HCT116 (cell line): ENCODE measurements at regions not wholly inside any gene's neighbourhood (a gene's known extent, or its start where the extent isn't known, plus 50 kb on each side); places are given as distances from the start of the nearest gene placed in this dataset.
"Not testable (repeated sequence)": the region's sequence is repeated elsewhere in the genome, so short reads cannot be mapped to it uniquely, and the experiment has no call there.

Experiments used
- ATAC-seq: fragments of 200-7000 bp; cut with Tn5 transposase; 2 replicates; pipeline ENCODE4 v1.9.1; 2020; ENCODE audit warnings: mild to moderate bottlenecking, moderate library complexity
- BruUV-seq: library from RNA; stranded (reverse); fragments of 400-500 nt; replicated peaks from 2 replicates; lab custom pipeline; 2021; lab: Mats Ljungman, UMichigan
- CTCF ChIA-PET: fragments of 300-600 bp; sonication (Branson Sonifier 250); formaldehyde crosslinking; loops from one replicate; lab custom pipeline; 2021; ENCODE audit warnings: antibody characterized with exemption; lab: Charles Lee
- POLR2A ChIA-PET: fragments of 300-600, 350-600 bp; sonication (Branson Sonifier 250); formaldehyde crosslinking; loops from one replicate; lab custom pipeline; 2021; ENCODE audit warnings: antibody characterized with exemption; lab: Charles Lee
- RAD21 ChIA-PET, 2 experiments: fragments of 300-600 bp; sonication (Branson Sonifier 250); formaldehyde crosslinking; loops; one replicate each; lab custom pipeline; 2023; ENCODE audit warnings: low total read pairs in 2 of 2; ENCODE audit not compliant: uncharacterized antibody in 2 of 2, unreplicated experiment in 2 of 2, low non-redundant PET in 1 of 2; lab: Charles Lee
- DNase-seq: peaks from one replicate; pipeline ENCODE4 v3.0.0-alpha.2; 2010; ENCODE audit warnings: low read depth, low spot score
- H2AFZ ChIP-seq: fragments of 200-600 bp; shearing (Covaris generic), sonication (generic); 2 replicates; pipeline ENCODE4 v1.6.1; 2017; ENCODE audit warnings: low read depth, mixed run types, mixed read lengths, antibody characterized with exemption, low read length; ENCODE audit not compliant: poor library complexity, severe bottlenecking
- H3K27ac ChIP-seq: 2 replicates; pipeline ENCODE4 v1.5.1; 2012; ENCODE audit warnings: low read depth, low read length
- H3K27me3 ChIP-seq: fragments of 200-600 bp; sonication (generic); 2 replicates; pipeline ENCODE4 v1.6.1; 2016; ENCODE audit warnings: mixed run types, low read length, mixed read lengths; ENCODE audit not compliant: insufficient read depth
- H3K36me3 ChIP-seq, 2 experiments: fragments of 200-500 bp in 1 of 2; fragments of 200-600 bp in 1 of 2; sonication (Bioruptor generic) in 1 of 2; sonication (generic) in 1 of 2; 2 replicates each; pipeline versions ENCODE4 v1.5.1 to v1.6.1; 2014 to 2016; ENCODE audit warnings: low read length in 2 of 2, inconsistent platforms in 1 of 2, mixed read lengths in 1 of 2, mixed run types in 1 of 2; ENCODE audit not compliant: insufficient read depth in 2 of 2, control insufficient read depth in 1 of 2
- H3K4me1 ChIP-seq, 2 experiments: fragments of 200-600 bp in 1 of 2; sonication (generic) in 1 of 2; 2 replicates each; pipeline versions ENCODE4 v1.5.1 to v1.6.1; 2012 to 2017; ENCODE audit warnings: low read length in 2 of 2, inconsistent platforms in 1 of 2, mild to moderate bottlenecking in 1 of 2, mixed read lengths in 1 of 2, mixed run types in 1 of 2, moderate library complexity in 1 of 2; ENCODE audit not compliant: insufficient read depth in 2 of 2, control insufficient read depth in 1 of 2
- H3K4me2 ChIP-seq: fragments of 200-600 bp; sonication (generic); 2 replicates; pipeline ENCODE4 v1.6.1; 2017; ENCODE audit warnings: mixed run types, low read length, mixed read lengths
- H3K4me3 ChIP-seq, 2 experiments: fragments of 200-600 bp in 1 of 2; sonication (generic) in 1 of 2; replicated peaks in 1 of 2; 2 replicates each; pipeline ENCODE4 v1.5.1; 2011 to 2016; ENCODE audit warnings: low read length in 2 of 2, control low read depth in 1 of 2, low read depth in 1 of 2, mild to moderate bottlenecking in 1 of 2, mixed read lengths in 1 of 2, mixed run types in 1 of 2
- H3K79me2 ChIP-seq: fragments of 200-600 bp; sonication (generic); 2 replicates; pipeline ENCODE4 v1.6.1; 2017; ENCODE audit warnings: mild to moderate bottlenecking, mixed run types, low read length, moderate library complexity, mixed read lengths; ENCODE audit not compliant: insufficient read depth
- H3K9ac ChIP-seq: fragments of 200-600 bp; sonication (generic); 2 replicates; pipeline ENCODE4 v1.6.1; 2016; ENCODE audit warnings: low read length, mixed read lengths
- H3K9me2 ChIP-seq: fragments of 200-600 bp; sonication (generic), shearing (Covaris generic); 2 replicates; pipeline ENCODE4 v1.6.1; 2017; ENCODE audit warnings: mixed run types, mild to moderate bottlenecking, moderate library complexity; ENCODE audit not compliant: insufficient read depth
- H3K9me3 ChIP-seq, 2 experiments: fragments of 200-500 bp in 1 of 2; fragments of 200-600 bp in 1 of 2; sonication (Bioruptor generic) in 1 of 2; sonication (generic) in 1 of 2; 2 replicates each; pipeline ENCODE4 v1.6.1; 2014 to 2017; ENCODE audit warnings: low read length in 2 of 2, mixed read lengths in 2 of 2, inconsistent platforms in 1 of 2, low read depth in 1 of 2, mild to moderate bottlenecking in 1 of 2, mixed run types in 1 of 2, moderate library complexity in 1 of 2; ENCODE audit not compliant: control insufficient read depth in 1 of 2, insufficient read depth in 1 of 2
- H4K20me1 ChIP-seq: fragments of 200-600 bp; sonication (generic), shearing (Covaris generic); 2 replicates; pipeline ENCODE4 v1.6.1; 2017; ENCODE audit warnings: mixed run types, mild to moderate bottlenecking, moderate library complexity; ENCODE audit not compliant: insufficient read depth
- ATF3 ChIP-seq: IDR thresholded peaks from 2 replicates; pipeline ENCODE4 v1.6.1; 2012
- CEBPB ChIP-seq: IDR thresholded peaks from 2 replicates; pipeline ENCODE4 v1.6.1; 2012; ENCODE audit warnings: low read depth
- ELF1 ChIP-seq: IDR thresholded peaks from 2 replicates; pipeline ENCODE4 v1.6.1; 2012; ENCODE audit warnings: low read depth, borderline replicate concordance
- EZH2 ChIP-seq: fragments of 200-600 bp; sonication (generic); IDR thresholded peaks from 2 replicates; pipeline ENCODE4 v1.6.1; 2017; ENCODE audit warnings: antibody characterized with exemption, mixed run types
- JUND ChIP-seq: IDR thresholded peaks from 2 replicates; pipeline ENCODE4 v1.6.1; 2012
- REST ChIP-seq: IDR thresholded peaks from 2 replicates; pipeline ENCODE4 v1.6.1; 2012; ENCODE audit warnings: low read depth
- SIN3A ChIP-seq: IDR thresholded peaks from 2 replicates; pipeline ENCODE4 v1.6.1; 2012; ENCODE audit warnings: low read depth
- SP1 ChIP-seq: IDR thresholded peaks from 2 replicates; pipeline ENCODE4 v1.6.1; 2012; ENCODE audit warnings: low read depth
- intact Hi-C: fragments of 100-400 bp; cut with micrococcal nuclease; formaldehyde crosslinking; loops from 2 replicates; pipeline ENCODE4 v1.10.0; 2022

- no TSS peak for BruUV-seq
- ATAC-seq: no peak
- Histone ChIP-seq H3K4me3 (no peak overlapping the region), H3K9me2 (no peaks in the 10 kb centered on the region), H3K36me3 (no peaks in the 10 kb centered on the region)
- RAD21 ChIA-PET: no interaction called here
- TF ChIP-seq ATF3 (no peak), EZH2 (no peak), SP1 (no peak), REST (no peak), SIN3A (no peak), JUND (no peak), ELF1 (no peak), CEBPB (no peak)
- TF ChIP-seq, all 23 proteins: peak for 0
- Histone ChIP-seq H3K27me3 (no peaks in the 10 kb centered on the region), H3K79me2 (no peaks in the 10 kb centered on the region), H3K4me2 (no peak overlapping the region), H3K9me3 (peaks cover 0 to 8% of the 10 kb centered on the region in 2 experiments; a peak in 2 of 4 replicates), H3K9ac (no peak overlapping the region), H4K20me1 (no peaks in the 10 kb centered on the region), H2AFZ (no peak overlapping the region), H3K27ac (no peak overlapping the region), H3K4me1 (no peaks in the 10 kb centered on the region)
- ChIA-PET POLR2A (no interaction called here), CTCF (no interaction called here)
- DNase-seq: no peak
- intact Hi-C loops: no loop called here
Measured at GRCh38 chr14:100007254-100007653, 58.0 kb upstream of the EVL start.

- POLR2A ChIA-PET, H3K4me2 ChIP-seq, DNase-seq, H3K27me3 ChIP-seq, H3K4me3 ChIP-seq, BruUV-seq, CTCF ChIA-PET, H3K9me3 ChIP-seq, intact Hi-C loops, H3K79me2 ChIP-seq, H3K9ac ChIP-seq, H3K4me1 ChIP-seq, RAD21 ChIA-PET, H3K9me2 ChIP-seq, H3K36me3 ChIP-seq, ATAC-seq, H2AFZ ChIP-seq, H3K27ac ChIP-seq, H4K20me1 ChIP-seq: not testable (repeated sequence)
Measured at GRCh38 chr14:100009802-100010201, 55.4 kb upstream of the EVL start.
